ENCODE measurements at regions not wholly inside any gene's neighbourhood (a gene's known extent, or its start where the extent isn't known, plus 50 kb on each side); places are given as distances from the start of the nearest gene placed in this dataset.

DNA sequence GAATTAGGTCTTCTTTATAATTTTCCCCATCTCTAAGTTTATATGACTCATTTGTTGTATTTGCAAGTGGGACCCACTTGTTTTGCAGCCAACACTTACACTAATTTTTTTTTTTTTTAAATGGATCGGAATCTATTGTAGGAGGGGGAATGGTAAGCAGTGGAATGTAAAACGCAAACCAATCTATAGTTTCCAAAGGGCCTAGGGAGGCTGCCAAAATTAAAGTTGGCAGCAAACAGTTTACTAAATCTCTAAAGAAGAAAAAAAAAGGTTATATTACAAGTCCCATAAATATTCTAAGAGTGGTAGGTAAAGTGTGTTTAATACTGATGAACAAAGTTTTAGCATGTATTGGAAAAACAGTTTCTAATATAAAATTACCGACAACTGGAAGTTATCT, 416.8 kb upstream of the SALL1 start:
- DNase-seq (no peak), ATAC-seq (ENCODE audit: low read depth) (no peak)
- H3K18ac ChIP-seq (ENCODE audit: low read depth, low read length): no peak overlapping the region
- H4K8ac ChIP-seq (ENCODE audit: low read depth in 2 of 2, low read length in 2 of 2): no peak overlapping the region
- H2BK20ac ChIP-seq (ENCODE audit: low read depth, low read length): no peak overlapping the region
- H3K79me1 ChIP-seq (ENCODE audit: low read depth in 1 of 2, low read length in 2 of 2): no peaks in the 10 kb centered on the region
- no peak overlapping the region for H2BK120ac ChIP-seq (ENCODE audit: low read depth, low read length)
- H3K27me3 ChIP-seq (ENCODE audit: control insufficient read depth, insufficient read depth, low read length): peaks cover 3% of the 10 kb centered on the region; the same call in 1 of the 2 replicates
- H3K56ac ChIP-seq (ENCODE audit: extremely low read depth, insufficient read depth, low read length): no peak overlapping the region
- no peaks in the 10 kb centered on the region for H3K9me1 ChIP-seq (ENCODE audit: insufficient read depth, low read length)
- no peaks in the 10 kb centered on the region for H4K20me1 ChIP-seq (ENCODE audit: insufficient read depth, low read length)
- no peak overlapping the region for H2AK5ac ChIP-seq (ENCODE audit: low read depth, low read length)
- H3K14ac ChIP-seq (replicated peaks; ENCODE audit: low read depth, low read length): no peak overlapping the region
- H2AK9ac ChIP-seq (replicated peaks; ENCODE audit: low read depth, low read length, poor library complexity): no peak overlapping the region
- no peak overlapping the region for H2BK5ac ChIP-seq (ENCODE audit: low read depth, low read length, poor library complexity, severe bottlenecking)
- no CpG with 5 or more reads among the region's 3 CpGs for WGBS, 2 experiments (ENCODE audit: extremely low coverage in 2 of 2, insufficient read length in 1 of 2)
- ChIA-PET POLR2A (ENCODE audit: unreplicated experiment) (no interaction called here), CTCF (interaction anchor here (2.1 kb wide), 1 partner anchor 12 kb away, joined by 8 read pairs; no protein-coding TSS in a partner anchor)
- H3K36me3 ChIP-seq (ENCODE audit: control insufficient read depth, insufficient read depth, low read length): no peaks in the 10 kb centered on the region
- H3K9me3 ChIP-seq (ENCODE audit: control insufficient read depth, insufficient read depth, low read length): no peaks in the 10 kb centered on the region
- no peak overlapping the region for H3K27ac ChIP-seq (ENCODE audit: insufficient read depth, low read length)
- intact Hi-C loops (cut with micrococcal nuclease) (no loop called here), dilution Hi-C loops (cut with HindIII; ENCODE audit: low sequenced_read_pairs, unreplicated experiment) (no loop called here), in situ Hi-C loops (cut with MboI; ENCODE audit: low sequenced_read_pairs) (no loop called here)
- no peak overlapping the region for H3K4me3 ChIP-seq (ENCODE audit: insufficient read depth, low read depth, low read length)
- H2AFZ ChIP-seq (replicated peaks; ENCODE audit: low read length, poor library complexity): no peak overlapping the region
- no peak overlapping the region for H4K5ac ChIP-seq (ENCODE audit: low read depth, low read length)
- H3K4ac ChIP-seq (ENCODE audit: low read depth, low read length): no peak overlapping the region
- no peak overlapping the region for H3K9ac ChIP-seq (ENCODE audit: low read depth, low read length)
- H3K4me1 ChIP-seq (ENCODE audit: control insufficient read depth, insufficient read depth, low read length): no peaks in the 10 kb centered on the region
- no TSS peak for BruUV-seq (replicated peaks)
- no peak overlapping the region for H2BK15ac ChIP-seq (ENCODE audit: low read depth, low read length)
- TF ChIP-seq, protein P1, sequence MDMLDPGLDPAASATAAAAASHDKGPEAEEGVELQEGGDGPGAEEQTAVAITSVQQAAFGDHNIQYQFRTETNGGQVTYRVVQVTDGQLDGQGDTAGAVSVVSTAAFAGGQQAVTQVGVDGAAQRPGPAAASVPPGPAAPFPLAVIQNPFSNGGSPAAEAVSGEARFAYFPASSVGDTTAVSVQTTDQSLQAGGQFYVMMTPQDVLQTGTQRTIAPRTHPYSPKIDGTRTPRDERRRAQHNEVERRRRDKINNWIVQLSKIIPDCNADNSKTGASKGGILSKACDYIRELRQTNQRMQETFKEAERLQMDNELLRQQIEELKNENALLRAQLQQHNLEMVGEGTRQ (IDR thresholded peaks at IDR 0.05; ENCODE audit: low read depth, low read length): no peak
- TF ChIP-seq BHLHE40 (IDR thresholded peaks at IDR 0.05; ENCODE audit: low read depth, low read length): no peak
- H3K4me2 ChIP-seq (ENCODE audit: low read depth, low read length): no peak overlapping the region
- no peak overlapping the region for H4K91ac ChIP-seq (ENCODE audit: insufficient read depth, low read depth, low read length)
- H3K23ac ChIP-seq (ENCODE audit: low read depth, low read length): no peak overlapping the region

All from IMR-90 (cell line).